Astrocyte (in vitro differentiated cells and primary cell): ENCODE measurements at regions not wholly inside any gene's neighbourhood (a gene's known extent, or its start where the extent isn't known, plus 50 kb on each side); places are given as distances from the start of the nearest gene placed in this dataset.

Source experiments
- CTCF ChIP-seq: IDR thresholded peaks from 2 replicates; pipeline ENCODE4 v1.5.1; 2011; ENCODE audit warnings: low read depth, mild to moderate bottlenecking, inconsistent platforms, low read length, moderate library complexity; ENCODE audit not compliant: insufficient read depth
- EZH2 ChIP-seq: IDR thresholded peaks from 2 replicates; pipeline ENCODE4 v1.6.1; 2012; ENCODE audit warnings: mild to moderate bottlenecking, low read length, inconsistent platforms; ENCODE audit not compliant: insufficient read depth

GRCh38 chr5:13034061-13034460 is 910.4 kb downstream of the DNAH5 start:
- TF ChIP-seq CTCF (no peak), EZH2 (no peak)
